ENCODE measurements at regions not wholly inside any gene's neighbourhood (a gene's known extent, or its start where the extent isn't known, plus 50 kb on each side); places are given as distances from the start of the nearest gene placed in this dataset.
A peak's percentile ranks its signal among the peaks of the same experiment; 100 is the strongest.

- H3K4me3 Mint-ChIP-seq, result no peak overlapping the region
Observed at GRCh38 chr13:107573184-107573583, 642.2 kb downstream of the LIG4 start.

GRCh38 chr13:107572156-107572555, 643.2 kb downstream of the LIG4 start:
- Mint-ChIP-seq H3K9me3 (peaks cover 0 to 13% (median 5%) of the 10 kb centered on the region in 7 donors), H3K36me3 (no peaks in the 10 kb centered on the region), H3K4me3 (no peak overlapping the region), H3K27ac (no peak overlapping the region), H3K27me3 (no peaks in the 10 kb centered on the region), H3K4me1 (no peaks in the 10 kb centered on the region)
- DNase-seq, result no peak
- no peak for ATAC-seq (ENCODE audit: low read depth in 2 of 2)

More at GRCh38 chr13:107573184-107573583, 642.2 kb downstream of the LIG4 start:
- ATAC-seq (ENCODE audit: low read depth in 2 of 2) (no peak), DNase-seq (no peak)
- Mint-ChIP-seq H3K27ac (no peak overlapping the region), H3K36me3 (no peaks in the 10 kb centered on the region), H3K9me3 (peaks cover 3 to 17% (median 7%) of the 10 kb centered on the region in 7 donors), H3K27me3 (no peaks in the 10 kb centered on the region), H3K4me1 (no peaks in the 10 kb centered on the region)

- H3K4me1 Mint-ChIP-seq, result no peaks in the 10 kb centered on the region
- no peaks in the 10 kb centered on the region for H3K36me3 Mint-ChIP-seq
- DNase-seq (no peak), ATAC-seq (ENCODE audit: low read depth in 2 of 2) (no peak)
- peaks cover 0 to 12% (median 3%) of the 10 kb centered on the region in 7 donors for H3K9me3 Mint-ChIP-seq
- no peaks in the 10 kb centered on the region for H3K27me3 Mint-ChIP-seq
- no peak overlapping the region for H3K27ac Mint-ChIP-seq
- H3K4me3 Mint-ChIP-seq, result no peak overlapping the region
Observed at GRCh38 chr13:107568181-107568580, 647.2 kb downstream of the LIG4 start.

DNA sequence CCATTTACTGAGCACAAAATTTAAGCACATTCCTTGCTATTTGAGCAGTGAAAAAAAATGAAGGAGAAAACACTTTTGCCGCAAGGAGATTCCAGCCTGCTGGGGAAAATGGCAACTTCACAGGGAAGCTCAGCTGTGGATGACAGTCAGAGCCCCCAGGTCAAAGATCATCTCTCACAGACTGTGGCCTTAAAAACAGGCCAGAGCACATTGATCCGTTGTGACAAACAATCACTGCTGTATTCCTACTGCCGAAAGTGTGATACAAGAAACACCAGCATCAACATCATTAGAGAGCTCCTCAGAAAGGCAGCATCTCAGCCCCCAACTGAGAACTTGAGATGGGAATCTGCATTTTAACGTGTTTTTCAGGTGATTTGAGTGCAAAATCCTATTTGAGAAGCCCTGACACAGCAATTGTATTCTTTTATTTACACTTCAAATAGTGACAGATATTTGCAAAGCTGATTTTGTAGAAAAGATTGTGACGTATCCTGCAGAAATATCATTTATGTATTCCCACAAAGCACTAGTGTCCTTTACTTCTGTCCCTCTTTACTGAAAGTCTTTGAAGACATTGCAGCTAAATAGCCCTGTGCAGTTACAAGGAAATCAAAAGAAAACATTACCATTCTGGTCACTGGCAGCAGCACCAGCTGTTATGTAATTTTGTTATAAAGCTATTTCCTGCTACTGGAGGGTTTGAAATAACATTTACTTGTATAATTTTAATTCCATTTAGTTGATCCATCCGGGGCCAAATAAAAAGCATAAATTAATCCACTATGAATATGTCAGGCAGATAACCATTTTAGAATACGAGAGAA, 652.0 kb downstream of the LIG4 start:
- ATAC-seq (ENCODE audit: low read depth in 2 of 2) (no peak), DNase-seq (no peak)
- Mint-ChIP-seq H3K4me3 (no peak overlapping the region), H3K4me1 (no peaks in the 10 kb centered on the region), H3K9me3 (peaks cover 0 to 14% (median 0%) of the 10 kb centered on the region in 7 donors), H3K36me3 (no peaks in the 10 kb centered on the region), H3K27me3 (no peaks in the 10 kb centered on the region), H3K27ac (no peak overlapping the region)

DNA sequence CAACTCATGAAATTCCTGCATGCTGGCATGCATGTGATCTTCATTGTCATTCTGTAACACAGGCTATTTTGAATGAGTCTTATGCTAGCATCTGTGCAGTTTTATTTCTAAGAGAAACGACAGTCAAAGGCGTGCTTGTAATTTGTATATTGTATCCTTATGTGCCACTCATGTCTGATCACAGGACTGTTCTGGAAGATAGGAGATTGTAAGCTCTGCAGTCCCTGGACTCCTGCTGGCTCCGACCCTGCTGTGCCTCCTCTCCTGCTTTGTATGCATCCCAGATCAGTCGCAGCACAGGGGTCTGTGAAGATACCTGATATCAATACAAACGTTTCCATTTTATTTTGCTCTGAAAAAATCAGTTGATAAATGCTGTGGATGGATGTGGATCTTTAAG, 653.1 kb downstream of the LIG4 start:
- no peaks in the 10 kb centered on the region for H3K4me1 Mint-ChIP-seq
- no peak overlapping the region for H3K4me3 Mint-ChIP-seq
- no peaks in the 10 kb centered on the region for H3K36me3 Mint-ChIP-seq
- H3K9me3 Mint-ChIP-seq, result peaks cover 0 to 14% (median 0%) of the 10 kb centered on the region in 7 donors
- no peak overlapping the region for H3K27ac Mint-ChIP-seq
- DNase-seq (no peak), ATAC-seq (ENCODE audit: low read depth in 2 of 2) (no peak)
- no peaks in the 10 kb centered on the region for H3K27me3 Mint-ChIP-seq

- no peak for DNase-seq
- no peak overlapping the region for H3K27ac Mint-ChIP-seq
- H3K9me3 Mint-ChIP-seq, result peaks cover 0 to 4% (median 0%) of the 10 kb centered on the region in 7 donors
- ATAC-seq (ENCODE audit: low read depth in 2 of 2), result no peak
- no peaks in the 10 kb centered on the region for H3K36me3 Mint-ChIP-seq
- no peak overlapping the region for H3K4me3 Mint-ChIP-seq
- no peaks in the 10 kb centered on the region for H3K4me1 Mint-ChIP-seq
- no peaks in the 10 kb centered on the region for H3K27me3 Mint-ChIP-seq
Observed at GRCh38 chr13:107554460-107554859, 660.9 kb downstream of the LIG4 start.

- Mint-ChIP-seq H3K4me3 (no peak overlapping the region), H3K27ac (no peak overlapping the region), H3K36me3 (no peaks in the 10 kb centered on the region)
Observed at GRCh38 chr13:107553838-107554237, 661.5 kb downstream of the LIG4 start.

DNA sequence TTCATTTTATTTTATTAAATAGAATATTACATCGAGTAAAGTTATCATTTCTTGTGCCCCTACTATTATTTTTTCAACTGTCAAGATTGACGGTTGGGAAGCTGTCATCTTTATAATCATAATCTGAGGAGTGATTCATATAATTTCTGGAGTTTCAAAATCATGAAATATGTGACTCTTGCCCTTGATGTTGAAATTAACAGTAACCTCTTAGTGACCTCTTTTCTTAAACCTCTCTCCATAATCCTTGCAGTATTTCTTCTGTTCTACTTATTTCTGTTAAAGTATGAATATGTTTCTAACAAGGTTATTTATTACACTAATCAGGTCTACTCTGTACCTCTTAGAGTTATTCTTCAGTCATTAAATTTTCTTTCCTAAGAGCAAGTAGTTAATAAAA, 663.8 kb downstream of the LIG4 start:
- no peaks in the 10 kb centered on the region for H3K27me3 Mint-ChIP-seq
- no peak for ATAC-seq (ENCODE audit: low read depth in 2 of 2)
- H3K4me3 Mint-ChIP-seq, result no peak overlapping the region
- peaks cover 0 to 4% (median 0%) of the 10 kb centered on the region in 7 donors for H3K9me3 Mint-ChIP-seq
- no peak overlapping the region for H3K27ac Mint-ChIP-seq
- no peaks in the 10 kb centered on the region for H3K4me1 Mint-ChIP-seq
- no peaks in the 10 kb centered on the region for H3K36me3 Mint-ChIP-seq
- DNase-seq, result no peak

More at GRCh38 chr13:107553838-107554237, 661.5 kb downstream of the LIG4 start:
- DNase-seq (no peak), ATAC-seq (ENCODE audit: low read depth in 2 of 2) (no peak)
- Mint-ChIP-seq H3K4me1 (no peaks in the 10 kb centered on the region), H3K27me3 (no peaks in the 10 kb centered on the region), H3K9me3 (peaks cover 0 to 4% (median 0%) of the 10 kb centered on the region in 7 donors)

DNA sequence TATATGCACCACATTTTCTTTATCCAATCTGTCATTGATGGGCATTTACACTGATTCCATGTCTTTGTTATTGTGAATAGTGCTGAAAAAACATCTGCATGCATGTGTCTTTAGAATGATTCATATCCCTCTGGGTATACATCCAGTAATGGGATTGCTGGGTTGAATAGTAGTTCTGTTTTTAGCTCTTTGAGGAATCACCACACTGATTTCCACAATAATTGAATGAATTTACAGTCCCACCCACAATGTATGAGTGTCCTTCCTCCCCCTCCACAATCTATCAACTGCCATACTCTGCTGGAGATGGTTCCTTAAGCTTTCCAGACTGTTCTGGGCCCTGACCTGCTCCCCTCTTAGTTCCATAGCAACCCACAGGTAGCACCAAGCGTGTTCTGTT, 667.0 kb downstream of the LIG4 start:
- Mint-ChIP-seq H3K4me3 (no peak overlapping the region), H3K4me1 (no peaks in the 10 kb centered on the region), H3K9me3 (peaks cover 0 to 12% (median 5%) of the 10 kb centered on the region in 7 donors), H3K27me3 (no peaks in the 10 kb centered on the region), H3K36me3 (no peaks in the 10 kb centered on the region), H3K27ac (peak overlapping the region in 2 of 6 donors; percentile 1 to 30)
- DNase-seq (no peak), ATAC-seq (ENCODE audit: low read depth in 2 of 2) (no peak)

GRCh38 chr13:107545946-107546502, 669.3 kb downstream of the LIG4 start:
- DNase-seq (no peak), ATAC-seq (ENCODE audit: low read depth in 2 of 2) (no peak)
- H3K9me3 Mint-ChIP-seq, result peaks cover 0 to 15% (median 5%) of the 10 kb centered on the region in 7 donors
- no peak overlapping the region for H3K27ac Mint-ChIP-seq
- no peak overlapping the region for H3K4me3 Mint-ChIP-seq
- H3K27me3 Mint-ChIP-seq, result no peaks in the 10 kb centered on the region
- no peaks in the 10 kb centered on the region for H3K36me3 Mint-ChIP-seq
- H3K4me1 Mint-ChIP-seq, result no peaks in the 10 kb centered on the region

GRCh38 chr13:107534548-107534947, 680.8 kb downstream of the LIG4 start:
- H3K4me3 Mint-ChIP-seq, result no peak overlapping the region
- no peaks in the 10 kb centered on the region for H3K4me1 Mint-ChIP-seq
- H3K9me3 Mint-ChIP-seq, result peaks cover 0 to 10% (median 3%) of the 10 kb centered on the region in 7 donors
- no peaks in the 10 kb centered on the region for H3K27me3 Mint-ChIP-seq
- no peaks in the 10 kb centered on the region for H3K36me3 Mint-ChIP-seq
- no peak overlapping the region for H3K27ac Mint-ChIP-seq
- DNase-seq (no peak), ATAC-seq (ENCODE audit: low read depth in 2 of 2) (no peak)

DNA sequence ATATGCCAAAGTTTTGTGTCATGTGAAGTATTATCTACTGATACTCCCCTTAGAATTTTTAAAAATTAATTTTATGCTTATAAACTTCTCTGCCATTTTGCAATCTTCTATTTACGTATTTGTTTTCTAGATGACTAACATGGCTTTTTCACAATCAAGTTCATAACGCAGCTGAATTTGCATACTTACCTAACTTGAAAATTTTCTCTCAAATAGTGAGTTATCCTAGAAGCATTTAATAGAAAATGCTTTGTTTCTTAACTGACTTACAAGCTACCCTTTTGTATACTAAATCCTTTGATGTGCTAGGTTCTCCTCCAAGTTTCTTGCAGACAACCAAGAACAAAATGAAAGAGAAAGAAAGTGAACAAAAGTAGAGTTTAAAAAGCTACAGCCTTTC, 683.5 kb downstream of the LIG4 start:
- ATAC-seq (ENCODE audit: low read depth in 2 of 2) (no peak), DNase-seq (no peak)
- Mint-ChIP-seq H3K27me3 (no peaks in the 10 kb centered on the region), H3K4me3 (no peak overlapping the region), H3K4me1 (no peaks in the 10 kb centered on the region), H3K9me3 (peaks cover 0 to 6% (median 1%) of the 10 kb centered on the region in 7 donors), H3K36me3 (no peaks in the 10 kb centered on the region), H3K27ac (no peak overlapping the region)

DNA sequence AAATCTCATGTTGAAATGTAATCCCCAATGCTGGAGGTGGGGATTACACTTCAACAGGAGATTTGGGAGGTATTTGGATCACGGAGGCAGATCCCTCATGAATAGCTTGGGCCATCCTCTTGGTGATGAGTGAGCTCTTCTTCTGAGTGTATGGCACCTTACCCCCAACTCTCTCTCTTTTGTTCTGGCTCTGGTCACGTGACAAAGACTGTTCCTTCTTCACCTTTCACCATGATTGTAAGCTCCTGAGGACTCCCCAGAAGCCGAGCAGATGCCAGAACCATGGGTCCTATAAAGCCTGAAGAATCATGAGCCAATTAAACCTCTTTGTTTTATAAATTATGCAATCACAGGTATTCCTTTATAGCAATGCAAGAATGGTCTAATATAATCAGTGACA, 684.2 kb downstream of the LIG4 start:
- Mint-ChIP-seq H3K27me3 (no peaks in the 10 kb centered on the region), H3K4me3 (no peak overlapping the region), H3K27ac (no peak overlapping the region), H3K9me3 (peaks cover 0 to 6% (median 1%) of the 10 kb centered on the region in 7 donors), H3K4me1 (no peaks in the 10 kb centered on the region), H3K36me3 (no peaks in the 10 kb centered on the region)
- DNase-seq (no peak), ATAC-seq (ENCODE audit: low read depth in 2 of 2) (no peak)

GRCh38 chr13:107529035-107529434, 686.3 kb downstream of the LIG4 start:
- ATAC-seq (ENCODE audit: low read depth in 2 of 2) (no peak), DNase-seq (no peak)
- no peaks in the 10 kb centered on the region for H3K4me1 Mint-ChIP-seq
- H3K9me3 Mint-ChIP-seq, result peaks cover 0 to 6% (median 2%) of the 10 kb centered on the region in 7 donors
- no peak overlapping the region for H3K27ac Mint-ChIP-seq
- H3K4me3 Mint-ChIP-seq, result no peak overlapping the region
- H3K36me3 Mint-ChIP-seq, result no peaks in the 10 kb centered on the region
- H3K27me3 Mint-ChIP-seq, result no peaks in the 10 kb centered on the region
